OCI-LY1 (cell line): ENCODE measurements at regions not wholly inside any gene's neighbourhood (a gene's known extent, or its start where the extent isn't known, plus 50 kb on each side); places are given as distances from the start of the nearest gene placed in this dataset.

Experiments
- EZH2 ChIP-seq: fragments of 200-600 bp; sonication (generic), shearing (Covaris generic); IDR thresholded peaks from 2 replicates; pipeline ENCODE4 v1.8.0; 2017; ENCODE audit warnings: borderline replicate concordance, mixed run types, mild to moderate bottlenecking, antibody characterized with exemption, low read length, moderate library complexity, mixed read lengths
- TF ChIP-seq, protein P1 (sequence below): fragments of 200-600 bp; sonication (generic), shearing (Covaris generic); IDR thresholded peaks from 2 replicates; pipeline ENCODE4 v1.5.1; 2017; ENCODE audit warnings: mild to moderate bottlenecking, antibody characterized with exemption, low read length, moderate library complexity, mixed read lengths

DNA sequence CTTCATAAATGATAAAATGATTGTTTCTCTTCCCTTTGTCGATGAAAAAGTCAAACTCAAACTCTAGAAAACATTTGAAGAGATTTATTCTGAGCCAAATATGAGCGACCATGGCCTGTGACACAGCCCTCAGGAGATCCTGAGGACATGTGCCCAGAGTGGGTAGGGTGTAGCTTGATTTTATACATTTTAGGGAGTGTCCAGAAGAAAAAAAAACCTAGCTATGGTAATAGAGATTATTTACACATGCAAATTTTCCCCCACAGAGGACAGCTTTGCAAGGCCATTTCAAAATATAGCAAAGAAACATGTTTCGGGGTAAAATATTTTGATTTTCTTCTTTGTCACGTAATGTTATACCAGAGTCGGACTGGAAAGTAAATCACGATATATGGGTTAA lies 92.4 kb upstream of the TRIB2 start:
- TF ChIP-seq, protein P1, sequence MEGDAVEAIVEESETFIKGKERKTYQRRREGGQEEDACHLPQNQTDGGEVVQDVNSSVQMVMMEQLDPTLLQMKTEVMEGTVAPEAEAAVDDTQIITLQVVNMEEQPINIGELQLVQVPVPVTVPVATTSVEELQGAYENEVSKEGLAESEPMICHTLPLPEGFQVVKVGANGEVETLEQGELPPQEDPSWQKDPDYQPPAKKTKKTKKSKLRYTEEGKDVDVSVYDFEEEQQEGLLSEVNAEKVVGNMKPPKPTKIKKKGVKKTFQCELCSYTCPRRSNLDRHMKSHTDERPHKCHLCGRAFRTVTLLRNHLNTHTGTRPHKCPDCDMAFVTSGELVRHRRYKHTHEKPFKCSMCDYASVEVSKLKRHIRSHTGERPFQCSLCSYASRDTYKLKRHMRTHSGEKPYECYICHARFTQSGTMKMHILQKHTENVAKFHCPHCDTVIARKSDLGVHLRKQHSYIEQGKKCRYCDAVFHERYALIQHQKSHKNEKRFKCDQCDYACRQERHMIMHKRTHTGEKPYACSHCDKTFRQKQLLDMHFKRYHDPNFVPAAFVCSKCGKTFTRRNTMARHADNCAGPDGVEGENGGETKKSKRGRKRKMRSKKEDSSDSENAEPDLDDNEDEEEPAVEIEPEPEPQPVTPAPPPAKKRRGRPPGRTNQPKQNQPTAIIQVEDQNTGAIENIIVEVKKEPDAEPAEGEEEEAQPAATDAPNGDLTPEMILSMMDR, result no peak
- TF ChIP-seq EZH2, result no peak
